ENCODE measurements at regions not wholly inside any gene's neighbourhood (a gene's known extent, or its start where the extent isn't known, plus 50 kb on each side); places are given as distances from the start of the nearest gene placed in this dataset.

DNA sequence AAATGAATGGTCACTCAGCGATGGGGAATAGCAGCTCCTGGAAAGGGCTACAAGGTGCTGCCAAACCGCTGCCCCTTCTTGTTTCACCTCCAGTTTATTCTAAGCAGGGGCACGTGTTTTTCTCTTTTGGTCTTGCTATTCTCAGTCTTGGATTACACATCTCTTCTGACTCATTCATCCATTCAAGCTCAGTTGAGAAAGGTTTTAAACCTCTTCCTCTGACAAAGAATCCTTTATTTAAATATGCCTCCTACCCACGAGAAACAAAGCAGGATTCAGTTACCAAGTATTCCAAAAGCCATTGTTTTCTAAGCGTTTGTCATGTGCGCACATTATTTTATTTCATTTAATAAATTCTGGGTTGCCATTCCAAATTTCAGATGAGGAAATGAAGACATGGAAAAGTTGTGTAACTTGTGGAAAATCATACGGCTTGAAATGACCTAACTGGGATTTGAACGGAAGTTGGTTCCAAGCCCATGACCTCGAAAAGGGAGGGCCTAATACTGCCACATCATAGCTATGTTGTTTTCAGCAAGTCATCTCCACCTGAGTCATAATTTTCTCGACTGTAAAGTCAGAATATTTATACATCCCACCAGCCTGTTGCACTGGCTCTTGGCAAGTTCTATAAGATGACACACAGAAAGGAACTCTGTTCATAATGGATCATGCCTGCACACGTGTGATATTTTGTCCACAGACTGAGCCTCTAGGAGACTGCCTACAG is 292.0 kb upstream of the SLCO3A1 start:
- Histone ChIP-seq H3K27ac (ENCODE audit: low read depth, low read length) (no peak overlapping the region), H3K9me3 (ENCODE audit: control insufficient read depth in 1 of 2, low read length in 2 of 2) (no peaks in the 10 kb centered on the region), H3K4me3 (ENCODE audit: low read depth in 1 of 2, low read length in 2 of 2) (no peak overlapping the region)

DNA sequence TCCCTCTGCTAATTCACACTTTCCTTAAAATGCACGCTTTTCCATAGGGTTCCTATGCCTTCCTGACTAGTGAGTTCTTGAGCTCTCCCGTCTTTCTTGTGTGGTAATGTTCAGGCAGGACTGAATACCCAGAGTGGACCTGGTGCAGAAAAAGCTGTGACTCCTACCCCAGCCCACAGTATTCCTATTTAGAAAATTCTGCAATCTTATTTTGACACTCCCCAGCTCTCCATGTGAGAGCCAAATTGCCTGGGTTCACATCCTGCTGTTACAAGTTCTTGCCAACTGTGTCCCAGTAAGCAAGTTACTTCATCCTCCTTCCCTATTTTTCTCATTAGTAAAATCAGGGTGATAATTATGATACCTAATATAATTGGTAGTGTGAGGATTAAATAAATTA is 290.8 kb upstream of the SLCO3A1 start:
- Histone ChIP-seq H3K4me1 (ENCODE audit: control insufficient read depth in 1 of 2, insufficient read depth in 2 of 2, low read length in 2 of 2) (peaks cover 0 to 3% of the 10 kb centered on the region in 2 donors), H3K4me3 (ENCODE audit: low read depth in 1 of 2, low read length in 2 of 2) (no peak overlapping the region), H3K36me3 (ENCODE audit: control insufficient read depth in 1 of 2, insufficient read depth in 2 of 2, low read length in 2 of 2) (no peaks in the 10 kb centered on the region), H3K9ac (ENCODE audit: low read depth in 1 of 2, low read length in 2 of 2) (no peak overlapping the region), H3K27me3 (ENCODE audit: control insufficient read depth in 1 of 2, insufficient read depth in 2 of 2, low read length in 2 of 2) (no peaks in the 10 kb centered on the region), H3K27ac (ENCODE audit: low read depth, low read length) (no peak overlapping the region), H3K9me3 (ENCODE audit: control insufficient read depth in 1 of 2, low read length in 2 of 2) (no peaks in the 10 kb centered on the region)

More for the DNA sequence above, 292.0 kb upstream of the SLCO3A1 start:
- Histone ChIP-seq H3K9ac (ENCODE audit: low read depth in 1 of 2, low read length in 2 of 2) (no peak overlapping the region), H3K36me3 (ENCODE audit: control insufficient read depth in 1 of 2, insufficient read depth in 2 of 2, low read length in 2 of 2) (no peaks in the 10 kb centered on the region), H3K27me3 (ENCODE audit: control insufficient read depth in 1 of 2, insufficient read depth in 2 of 2, low read length in 2 of 2) (no peaks in the 10 kb centered on the region), H3K4me1 (ENCODE audit: control insufficient read depth in 1 of 2, insufficient read depth in 2 of 2, low read length in 2 of 2) (no peaks in the 10 kb centered on the region)

DNA sequence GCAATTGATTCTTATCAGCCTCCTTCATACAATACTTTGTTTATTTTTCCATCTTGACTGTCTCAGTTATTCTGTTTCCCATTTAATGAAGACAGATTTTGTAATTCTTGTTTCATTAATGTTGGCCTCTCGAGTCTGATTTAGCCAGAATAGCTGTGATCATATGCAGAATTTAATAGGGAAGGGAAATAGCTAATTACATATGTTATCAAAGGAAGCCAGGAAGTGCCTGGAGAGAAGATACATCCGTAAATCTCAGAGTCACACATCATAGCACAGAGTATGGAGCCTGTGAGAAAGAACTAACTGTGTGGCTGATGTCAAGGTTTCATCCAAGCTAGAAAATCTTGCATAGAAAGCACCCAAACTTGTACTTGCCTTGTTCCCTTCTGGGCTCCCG is 288.9 kb upstream of the SLCO3A1 start:
- H3K4me3 ChIP-seq (ENCODE audit: low read depth in 1 of 2, low read length in 2 of 2), result no peak overlapping the region
- H3K36me3 ChIP-seq (ENCODE audit: control insufficient read depth in 1 of 2, insufficient read depth in 2 of 2, low read length in 2 of 2), result no peaks in the 10 kb centered on the region
- no peaks in the 10 kb centered on the region for H3K27me3 ChIP-seq (ENCODE audit: control insufficient read depth in 1 of 2, insufficient read depth in 2 of 2, low read length in 2 of 2)
- H3K9me3 ChIP-seq (ENCODE audit: control insufficient read depth in 1 of 2, low read length in 2 of 2), result no peaks in the 10 kb centered on the region
- H3K9ac ChIP-seq (ENCODE audit: low read depth in 1 of 2, low read length in 2 of 2), result no peak overlapping the region
- H3K4me1 ChIP-seq (ENCODE audit: control insufficient read depth in 1 of 2, insufficient read depth in 2 of 2, low read length in 2 of 2), result peaks cover 5 to 9% of the 10 kb centered on the region in 2 donors
- H3K27ac ChIP-seq (ENCODE audit: low read depth, low read length), result no peak overlapping the region

DNA sequence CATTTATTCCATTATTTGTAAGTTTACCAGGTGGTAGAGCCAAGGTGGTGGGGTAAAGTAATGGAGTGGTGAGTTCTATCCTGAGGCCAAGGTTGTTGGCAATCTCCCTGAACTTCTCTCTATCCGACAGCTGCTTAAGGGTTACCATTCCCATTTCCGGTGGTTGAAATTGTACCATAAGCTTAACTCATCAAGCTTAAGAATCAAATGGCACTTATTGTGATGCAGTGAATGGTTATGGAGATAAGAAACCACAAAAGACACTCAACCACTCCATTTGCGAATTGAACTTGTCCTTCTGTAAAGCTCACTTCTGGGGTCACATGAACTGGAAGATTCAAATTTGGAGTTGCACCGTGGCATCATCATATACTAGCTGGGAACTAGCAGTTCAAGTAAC is 287.4 kb upstream of the SLCO3A1 start:
- Histone ChIP-seq H3K9ac (ENCODE audit: low read depth in 1 of 2, low read length in 2 of 2) (no peak overlapping the region), H3K4me3 (ENCODE audit: low read depth in 1 of 2, low read length in 2 of 2) (no peak overlapping the region), H3K36me3 (ENCODE audit: control insufficient read depth in 1 of 2, insufficient read depth in 2 of 2, low read length in 2 of 2) (no peaks in the 10 kb centered on the region), H3K27me3 (ENCODE audit: control insufficient read depth in 1 of 2, insufficient read depth in 2 of 2, low read length in 2 of 2) (no peaks in the 10 kb centered on the region), H3K4me1 (ENCODE audit: control insufficient read depth in 1 of 2, insufficient read depth in 2 of 2, low read length in 2 of 2) (peaks cover 5 to 9% of the 10 kb centered on the region in 2 donors), H3K27ac (ENCODE audit: low read depth, low read length) (no peak overlapping the region), H3K9me3 (ENCODE audit: control insufficient read depth in 1 of 2, low read length in 2 of 2) (no peaks in the 10 kb centered on the region)

DNA sequence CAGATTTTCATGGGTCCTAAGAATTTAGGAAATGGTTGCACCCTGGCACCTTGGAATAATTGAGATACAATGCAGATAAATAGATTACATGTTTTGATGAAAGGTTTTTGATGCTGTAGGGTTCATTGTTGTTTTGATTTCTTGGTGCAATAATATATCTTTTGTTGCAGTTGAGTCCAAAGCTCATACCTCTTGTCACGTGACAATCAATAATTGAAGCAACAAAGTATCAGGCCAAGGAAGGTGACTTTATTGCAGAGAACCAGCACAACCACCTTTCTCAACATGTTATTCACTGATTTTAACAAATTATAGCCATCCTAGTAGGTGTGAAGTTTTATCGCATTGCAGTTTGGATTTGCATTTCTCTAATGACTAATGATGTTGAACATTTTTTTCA is 285.5 kb upstream of the SLCO3A1 start:
- H3K4me3 ChIP-seq (ENCODE audit: low read depth in 1 of 2, low read length in 2 of 2), result no peak overlapping the region
- no peaks in the 10 kb centered on the region for H3K9me3 ChIP-seq (ENCODE audit: control insufficient read depth in 1 of 2, low read length in 2 of 2)
- H3K36me3 ChIP-seq (ENCODE audit: control insufficient read depth in 1 of 2, insufficient read depth in 2 of 2, low read length in 2 of 2), result no peaks in the 10 kb centered on the region
- no peak overlapping the region for H3K9ac ChIP-seq (ENCODE audit: low read depth in 1 of 2, low read length in 2 of 2)
- H3K27me3 ChIP-seq (ENCODE audit: control insufficient read depth in 1 of 2, insufficient read depth in 2 of 2, low read length in 2 of 2), result no peaks in the 10 kb centered on the region
- peaks cover 5 to 9% of the 10 kb centered on the region in 2 donors for H3K4me1 ChIP-seq (ENCODE audit: control insufficient read depth in 1 of 2, insufficient read depth in 2 of 2, low read length in 2 of 2)
- H3K27ac ChIP-seq (ENCODE audit: low read depth, low read length), result no peak overlapping the region

DNA sequence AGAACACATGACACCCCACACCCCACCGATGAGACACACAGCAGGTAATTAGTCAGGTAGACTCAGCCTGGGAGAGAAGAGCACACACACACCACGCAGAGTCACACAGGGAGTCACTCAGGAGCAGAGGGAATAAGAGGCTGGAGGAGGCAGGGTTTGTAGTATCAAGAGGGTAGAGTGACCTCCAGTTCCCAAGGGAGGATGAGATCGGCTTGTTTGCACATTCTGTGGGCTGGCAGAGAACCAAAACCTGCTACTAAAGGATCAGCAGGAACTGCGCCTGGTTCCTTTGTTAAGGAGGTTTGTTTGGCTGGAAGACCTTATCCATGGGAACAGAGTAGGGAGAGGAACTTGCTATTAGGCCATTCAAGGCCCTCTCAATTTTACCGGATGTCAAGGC is 281.4 kb upstream of the SLCO3A1 start:
- Histone ChIP-seq H3K27ac (ENCODE audit: low read depth, low read length) (no peak overlapping the region), H3K9me3 (ENCODE audit: control insufficient read depth in 1 of 2, low read length in 2 of 2) (no peaks in the 10 kb centered on the region), H3K4me3 (ENCODE audit: low read depth in 1 of 2, low read length in 2 of 2) (no peak overlapping the region), H3K27me3 (ENCODE audit: control insufficient read depth in 1 of 2, insufficient read depth in 2 of 2, low read length in 2 of 2) (no peaks in the 10 kb centered on the region), H3K36me3 (ENCODE audit: control insufficient read depth in 1 of 2, insufficient read depth in 2 of 2, low read length in 2 of 2) (no peaks in the 10 kb centered on the region), H3K4me1 (ENCODE audit: control insufficient read depth in 1 of 2, insufficient read depth in 2 of 2, low read length in 2 of 2) (peaks cover 5 to 9% of the 10 kb centered on the region in 2 donors), H3K9ac (ENCODE audit: low read depth in 1 of 2, low read length in 2 of 2) (no peak overlapping the region)

DNA sequence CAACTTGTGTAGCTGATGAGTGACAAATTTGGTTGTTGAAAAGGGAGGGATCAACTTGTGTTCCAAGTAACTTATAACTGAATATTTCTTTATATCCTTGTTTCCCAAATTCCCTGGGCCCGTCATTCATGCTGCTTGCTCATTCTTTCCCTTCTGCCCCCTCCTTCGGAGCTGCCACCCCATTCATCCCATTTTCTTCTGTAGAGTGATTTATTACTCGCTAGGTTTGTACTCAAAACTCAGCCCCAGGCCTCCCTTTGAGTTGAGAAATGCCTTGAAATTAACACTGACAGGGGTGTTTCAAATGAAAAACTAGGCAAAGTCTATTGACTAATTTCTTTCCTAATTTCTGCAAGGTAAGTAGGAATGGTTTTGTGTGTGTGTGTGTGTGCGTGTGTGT is 277.4 kb upstream of the SLCO3A1 start:
- Histone ChIP-seq H3K36me3 (ENCODE audit: control insufficient read depth in 1 of 2, insufficient read depth in 2 of 2, low read length in 2 of 2) (no peaks in the 10 kb centered on the region), H3K27ac (ENCODE audit: low read depth, low read length) (no peak overlapping the region), H3K4me3 (ENCODE audit: low read depth in 1 of 2, low read length in 2 of 2) (no peak overlapping the region), H3K27me3 (ENCODE audit: control insufficient read depth in 1 of 2, insufficient read depth in 2 of 2, low read length in 2 of 2) (no peaks in the 10 kb centered on the region), H3K9me3 (ENCODE audit: control insufficient read depth in 1 of 2, low read length in 2 of 2) (no peaks in the 10 kb centered on the region), H3K4me1 (ENCODE audit: control insufficient read depth in 1 of 2, insufficient read depth in 2 of 2, low read length in 2 of 2) (no peaks in the 10 kb centered on the region), H3K9ac (ENCODE audit: low read depth in 1 of 2, low read length in 2 of 2) (no peak overlapping the region)

DNA sequence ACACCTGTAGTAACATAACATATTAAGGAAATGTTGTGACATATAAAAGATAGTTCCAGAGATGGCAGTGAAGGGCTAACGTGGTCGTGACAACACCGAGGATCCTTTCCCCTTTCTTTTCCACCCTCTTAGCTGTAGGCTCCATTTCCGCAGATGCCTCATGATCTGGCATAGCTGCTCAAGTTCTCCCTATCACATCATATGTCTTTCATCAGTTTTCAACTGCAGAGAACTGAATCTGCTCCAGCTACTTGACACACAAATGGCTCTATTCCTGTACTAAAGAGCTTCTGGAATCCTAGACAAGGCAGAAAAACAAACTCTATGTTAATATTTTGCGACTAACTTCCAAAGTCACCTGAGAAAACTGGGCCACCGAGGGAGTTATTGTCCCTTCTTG is 275.0 kb upstream of the SLCO3A1 start:
- Histone ChIP-seq H3K36me3 (ENCODE audit: control insufficient read depth in 1 of 2, insufficient read depth in 2 of 2, low read length in 2 of 2) (no peaks in the 10 kb centered on the region), H3K4me1 (ENCODE audit: control insufficient read depth in 1 of 2, insufficient read depth in 2 of 2, low read length in 2 of 2) (no peaks in the 10 kb centered on the region), H3K27me3 (ENCODE audit: control insufficient read depth in 1 of 2, insufficient read depth in 2 of 2, low read length in 2 of 2) (no peaks in the 10 kb centered on the region), H3K27ac (ENCODE audit: low read depth, low read length) (no peak overlapping the region), H3K9ac (ENCODE audit: low read depth in 1 of 2, low read length in 2 of 2) (no peak overlapping the region), H3K4me3 (ENCODE audit: low read depth in 1 of 2, low read length in 2 of 2) (no peak overlapping the region), H3K9me3 (ENCODE audit: control insufficient read depth in 1 of 2, low read length in 2 of 2) (no peaks in the 10 kb centered on the region)

DNA sequence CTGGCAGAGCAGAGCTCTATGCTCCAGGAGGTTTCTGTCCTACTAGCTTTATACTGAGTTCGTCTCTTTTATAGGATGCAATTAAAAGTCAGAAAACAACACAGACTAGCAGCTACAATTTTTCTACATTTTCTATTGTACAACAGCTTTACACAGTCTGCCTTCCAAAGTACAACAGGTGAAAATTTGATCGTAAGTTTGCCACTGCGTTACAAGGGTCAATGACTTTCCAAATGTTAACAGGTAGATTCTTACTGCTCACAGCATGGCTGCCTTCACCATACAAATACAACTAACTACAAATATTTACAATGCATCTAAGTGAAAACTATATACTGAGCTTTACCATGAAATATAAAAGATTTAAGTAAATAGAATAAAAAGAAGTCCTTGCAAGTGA is 268.6 kb upstream of the SLCO3A1 start:
- Histone ChIP-seq H3K36me3 (ENCODE audit: control insufficient read depth in 1 of 2, insufficient read depth in 2 of 2, low read length in 2 of 2) (no peaks in the 10 kb centered on the region), H3K27me3 (ENCODE audit: control insufficient read depth in 1 of 2, insufficient read depth in 2 of 2, low read length in 2 of 2) (no peaks in the 10 kb centered on the region), H3K9me3 (ENCODE audit: control insufficient read depth in 1 of 2, low read length in 2 of 2) (no peaks in the 10 kb centered on the region), H3K27ac (ENCODE audit: low read depth, low read length) (no peak overlapping the region), H3K4me1 (ENCODE audit: control insufficient read depth in 1 of 2, insufficient read depth in 2 of 2, low read length in 2 of 2) (no peaks in the 10 kb centered on the region), H3K9ac (ENCODE audit: low read depth in 1 of 2, low read length in 2 of 2) (no peak overlapping the region), H3K4me3 (ENCODE audit: low read depth in 1 of 2, low read length in 2 of 2) (no peak overlapping the region)

DNA sequence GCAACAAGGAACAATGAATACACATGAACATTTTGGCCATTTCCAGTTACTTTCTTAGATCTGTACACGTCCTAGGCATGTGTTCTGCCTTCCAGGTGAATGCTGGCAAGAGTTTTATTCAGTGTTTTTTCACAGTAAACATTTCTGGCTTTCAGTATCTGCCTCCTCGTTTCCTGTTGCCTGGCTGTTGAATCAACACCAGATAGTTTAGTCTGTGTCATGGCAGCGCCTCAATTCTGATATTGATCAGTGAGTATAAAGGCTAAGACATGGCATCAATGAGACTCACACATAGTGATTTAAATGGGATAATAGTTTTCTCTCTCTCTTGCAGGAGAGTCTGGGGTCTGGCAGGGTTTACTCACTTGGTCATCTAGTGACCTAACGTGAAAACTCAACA is 266.9 kb upstream of the SLCO3A1 start:
- no peak overlapping the region for H3K4me3 ChIP-seq (ENCODE audit: low read depth in 1 of 2, low read length in 2 of 2)
- no peak overlapping the region for H3K27ac ChIP-seq (ENCODE audit: low read depth, low read length)
- H3K36me3 ChIP-seq (ENCODE audit: control insufficient read depth in 1 of 2, insufficient read depth in 2 of 2, low read length in 2 of 2), result no peaks in the 10 kb centered on the region
- H3K27me3 ChIP-seq (ENCODE audit: control insufficient read depth in 1 of 2, insufficient read depth in 2 of 2, low read length in 2 of 2), result no peaks in the 10 kb centered on the region
- H3K9ac ChIP-seq (ENCODE audit: low read depth in 1 of 2, low read length in 2 of 2), result no peak overlapping the region
- no peaks in the 10 kb centered on the region for H3K4me1 ChIP-seq (ENCODE audit: control insufficient read depth in 1 of 2, insufficient read depth in 2 of 2, low read length in 2 of 2)
- H3K9me3 ChIP-seq (ENCODE audit: control insufficient read depth in 1 of 2, low read length in 2 of 2), result no peaks in the 10 kb centered on the region

DNA sequence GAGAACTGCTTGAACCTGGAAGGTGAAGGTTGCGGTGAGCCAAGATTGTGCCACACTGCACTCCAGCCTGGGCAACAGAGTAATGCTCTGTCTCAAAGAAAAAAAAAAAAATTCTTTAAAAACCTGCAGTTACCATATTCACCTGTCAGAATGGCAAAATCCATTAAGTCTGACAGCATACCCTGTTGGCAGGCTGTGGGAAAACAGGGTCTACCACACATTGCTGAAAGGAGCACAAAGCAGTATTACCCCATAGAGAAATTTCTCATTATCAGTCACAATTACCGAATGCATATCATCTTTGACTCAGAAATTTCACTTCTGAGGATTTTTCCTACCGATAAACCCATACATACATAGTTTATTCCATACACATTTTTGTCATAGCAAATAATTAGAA is 264.1 kb upstream of the SLCO3A1 start:
- H3K36me3 ChIP-seq (ENCODE audit: control insufficient read depth in 1 of 2, insufficient read depth in 2 of 2, low read length in 2 of 2), result no peaks in the 10 kb centered on the region
- H3K27me3 ChIP-seq (ENCODE audit: control insufficient read depth in 1 of 2, insufficient read depth in 2 of 2, low read length in 2 of 2), result no peaks in the 10 kb centered on the region
- H3K9me3 ChIP-seq (ENCODE audit: control insufficient read depth in 1 of 2, low read length in 2 of 2), result no peaks in the 10 kb centered on the region
- H3K9ac ChIP-seq (ENCODE audit: low read depth in 1 of 2, low read length in 2 of 2), result no peak overlapping the region
- no peak overlapping the region for H3K4me3 ChIP-seq (ENCODE audit: low read depth in 1 of 2, low read length in 2 of 2)
- H3K4me1 ChIP-seq (ENCODE audit: control insufficient read depth in 1 of 2, insufficient read depth in 2 of 2, low read length in 2 of 2), result no peaks in the 10 kb centered on the region
- H3K27ac ChIP-seq (ENCODE audit: low read depth, low read length), result no peak overlapping the region

Measured in duodenal mucosa (tissue), 2 donors.